HUES6 (cell line): ENCODE measurements at regions not wholly inside any gene's neighbourhood (a gene's known extent, or its start where the extent isn't known, plus 50 kb on each side); places are given as distances from the start of the nearest gene placed in this dataset.

Source experiments
- H3K27ac ChIP-seq: 2 replicates; pipeline ENCODE4 v1.7.0; 2013; ENCODE audit warnings: low read depth, mild to moderate bottlenecking, low read length, inconsistent platforms
- H3K27me3 ChIP-seq: 2 replicates; pipeline ENCODE4 v1.6.1; 2013; ENCODE audit warnings: low read length; ENCODE audit not compliant: control insufficient read depth, insufficient read depth
- H3K36me3 ChIP-seq: 2 replicates; pipeline ENCODE4 v1.6.1; 2013; ENCODE audit warnings: low read length; ENCODE audit not compliant: control insufficient read depth, insufficient read depth
- H3K4me1 ChIP-seq: 2 replicates; pipeline ENCODE4 v1.6.1; 2013; ENCODE audit warnings: low read length; ENCODE audit not compliant: control insufficient read depth, insufficient read depth
- H3K4me3 ChIP-seq: 2 replicates; pipeline ENCODE4 v1.5.1; 2013; ENCODE audit warnings: low read depth, low read length
- H3K9ac ChIP-seq: one replicate; pipeline ENCODE4 v1.6.1; 2013; ENCODE audit warnings: mild to moderate bottlenecking, low read length
- H3K9me3 ChIP-seq: 2 replicates; pipeline ENCODE4 v1.6.1; 2013; ENCODE audit warnings: low read depth, low read length; ENCODE audit not compliant: control insufficient read depth, insufficient read depth

DNA sequence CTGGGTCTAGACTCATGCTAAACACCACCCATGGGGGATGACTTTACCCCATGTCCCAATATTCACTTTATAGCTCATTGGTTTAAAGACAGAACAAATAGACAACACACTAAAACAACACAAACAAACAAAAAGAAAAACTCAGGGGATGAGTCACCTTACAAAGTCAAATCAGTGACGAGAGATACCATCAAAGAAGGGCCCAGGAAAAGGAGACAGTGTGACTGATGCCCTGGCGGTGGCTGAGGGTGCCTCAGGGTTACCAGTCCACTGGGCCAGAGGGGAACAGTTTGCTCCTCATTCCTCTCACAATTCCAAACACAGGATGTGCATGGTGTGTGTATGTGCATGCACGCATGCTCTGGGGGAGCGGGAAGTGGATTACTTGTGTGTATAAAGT is 171.3 kb upstream of the PRKCQ start:
- Histone ChIP-seq H3K27me3 (no peaks in the 10 kb centered on the region), H3K4me1 (peaks cover 30% of the 10 kb centered on the region), H3K9ac (no peak overlapping the region), H3K9me3 (peaks cover 8% of the 10 kb centered on the region; the same call in 1 of the 2 replicates), H3K27ac (no peak overlapping the region), H3K36me3 (no peaks in the 10 kb centered on the region), H3K4me3 (no peak overlapping the region)

DNA sequence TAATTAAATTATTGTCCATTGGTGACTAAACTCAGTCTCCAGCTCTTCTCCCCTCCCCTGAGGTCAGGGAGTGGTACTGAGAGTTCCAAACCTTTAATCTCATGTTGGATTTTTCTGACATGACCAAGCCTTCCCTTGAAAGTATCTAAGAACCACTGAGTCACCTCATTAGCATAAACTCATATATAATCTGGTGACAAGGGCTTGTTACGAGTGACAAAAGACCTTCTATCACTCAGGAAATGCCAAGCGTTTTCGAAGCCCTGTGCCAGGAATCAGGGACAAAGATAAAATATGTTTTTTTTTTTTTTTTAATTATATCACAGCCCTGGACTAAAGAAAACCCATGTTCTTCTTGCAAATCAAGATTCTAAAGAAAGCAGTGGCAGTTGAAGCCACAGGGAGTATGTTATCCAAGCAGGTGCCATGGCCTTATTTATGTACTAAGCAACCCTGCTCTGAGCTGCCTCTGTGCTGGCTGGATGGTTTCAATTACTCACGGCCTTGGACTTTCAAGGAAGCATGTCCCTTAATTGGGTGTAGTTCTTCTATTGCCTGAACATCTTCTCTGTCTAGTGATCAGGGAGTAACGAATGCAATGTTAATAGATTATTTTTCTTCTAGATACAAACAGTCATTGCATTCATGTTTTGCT is 169.0 kb upstream of the PRKCQ start:
- H3K9ac ChIP-seq: no peak overlapping the region
- no peaks in the 10 kb centered on the region for H3K36me3 ChIP-seq
- H3K4me3 ChIP-seq: no peak overlapping the region
- peaks cover 8% of the 10 kb centered on the region; the same call in 1 of the 2 replicates for H3K9me3 ChIP-seq
- H3K27ac ChIP-seq: no peak overlapping the region
- peaks cover 9% of the 10 kb centered on the region for H3K4me1 ChIP-seq
- H3K27me3 ChIP-seq: no peaks in the 10 kb centered on the region

DNA sequence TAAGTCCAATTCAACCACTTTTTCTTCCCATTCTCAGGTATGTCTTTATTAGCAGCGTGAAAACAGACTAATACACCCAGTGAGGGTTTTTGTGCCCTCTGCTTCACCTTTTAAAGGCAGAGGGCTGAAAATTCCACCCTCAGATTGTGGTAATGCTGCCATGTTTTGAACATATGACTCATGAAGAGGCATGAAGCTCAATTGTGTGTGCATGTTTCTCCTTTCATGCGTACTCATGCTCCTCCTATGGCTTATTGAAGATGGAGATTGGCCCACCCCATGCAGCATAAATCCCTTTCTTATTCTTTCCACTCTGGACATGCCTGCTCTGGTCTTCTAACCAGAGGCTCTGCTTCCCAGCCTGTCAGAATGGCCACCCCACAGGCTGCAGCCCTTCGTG is 168.0 kb upstream of the PRKCQ start:
- Histone ChIP-seq H3K27ac (no peak overlapping the region), H3K36me3 (no peaks in the 10 kb centered on the region)

GRCh38 chr10:6746782-6747181 is 166.7 kb upstream of the PRKCQ start:
- Histone ChIP-seq H3K4me3 (no peak overlapping the region), H3K9me3 (peaks cover 8% of the 10 kb centered on the region; the same call in 1 of the 2 replicates), H3K27ac (no peak overlapping the region), H3K4me1 (0 out of 2 replicates have a peak, but pooled peaks cover 6% of the 10 kb centered on the region), H3K36me3 (no peaks in the 10 kb centered on the region), H3K27me3 (no peaks in the 10 kb centered on the region), H3K9ac (no peak overlapping the region)

More for the DNA sequence above, 168.0 kb upstream of the PRKCQ start:
- Histone ChIP-seq H3K9me3 (peaks cover 8% of the 10 kb centered on the region; the same call in 1 of the 2 replicates), H3K27me3 (no peaks in the 10 kb centered on the region), H3K9ac (no peak overlapping the region), H3K4me1 (0 out of 2 replicates have a peak, but pooled peaks cover 6% of the 10 kb centered on the region), H3K4me3 (no peak overlapping the region)

GRCh38 chr10:6743291-6743849 is 163.3 kb upstream of the PRKCQ start:
- Histone ChIP-seq H3K27me3 (no peaks in the 10 kb centered on the region), H3K36me3 (no peaks in the 10 kb centered on the region), H3K27ac (no peak overlapping the region)

DNA sequence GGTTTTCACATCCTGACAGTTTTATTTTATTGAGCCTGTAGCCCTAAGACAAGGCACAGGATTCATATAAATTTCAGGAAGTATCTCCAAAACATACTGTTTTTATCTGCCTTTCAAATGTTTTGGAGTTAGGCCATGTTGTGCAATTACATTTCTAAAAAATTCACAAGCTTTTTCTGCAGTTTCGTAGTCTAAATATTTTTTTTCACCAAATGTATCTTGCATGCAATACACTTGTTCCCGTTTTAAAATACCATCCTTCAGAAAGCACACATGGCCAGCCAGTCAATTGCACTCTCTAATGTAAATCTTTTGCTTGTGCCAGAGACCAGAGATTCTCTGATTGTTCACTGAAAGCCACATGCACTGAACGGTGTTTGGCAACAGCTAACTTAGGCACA is 161.5 kb upstream of the PRKCQ start:
- Histone ChIP-seq H3K27ac (no peak overlapping the region), H3K4me1 (peaks cover 28% of the 10 kb centered on the region), H3K36me3 (no peaks in the 10 kb centered on the region), H3K9ac (no peak overlapping the region), H3K4me3 (no peak overlapping the region), H3K9me3 (no peaks in the 10 kb centered on the region), H3K27me3 (no peaks in the 10 kb centered on the region)

More at GRCh38 chr10:6743291-6743849, 163.3 kb upstream of the PRKCQ start:
- H3K9ac ChIP-seq: no peak overlapping the region
- H3K4me1 ChIP-seq: peaks cover 9% of the 10 kb centered on the region
- H3K4me3 ChIP-seq: no peak overlapping the region
- H3K9me3 ChIP-seq: no peaks in the 10 kb centered on the region

GRCh38 chr10:6739530-6740174 is 159.6 kb upstream of the PRKCQ start:
- H3K9ac ChIP-seq: no peak overlapping the region
- H3K27me3 ChIP-seq: no peaks in the 10 kb centered on the region
- H3K36me3 ChIP-seq: no peaks in the 10 kb centered on the region
- no peaks in the 10 kb centered on the region for H3K9me3 ChIP-seq
- H3K27ac ChIP-seq: no peak overlapping the region
- H3K4me1 ChIP-seq: peaks cover 35% of the 10 kb centered on the region
- H3K4me3 ChIP-seq: no peak overlapping the region

DNA sequence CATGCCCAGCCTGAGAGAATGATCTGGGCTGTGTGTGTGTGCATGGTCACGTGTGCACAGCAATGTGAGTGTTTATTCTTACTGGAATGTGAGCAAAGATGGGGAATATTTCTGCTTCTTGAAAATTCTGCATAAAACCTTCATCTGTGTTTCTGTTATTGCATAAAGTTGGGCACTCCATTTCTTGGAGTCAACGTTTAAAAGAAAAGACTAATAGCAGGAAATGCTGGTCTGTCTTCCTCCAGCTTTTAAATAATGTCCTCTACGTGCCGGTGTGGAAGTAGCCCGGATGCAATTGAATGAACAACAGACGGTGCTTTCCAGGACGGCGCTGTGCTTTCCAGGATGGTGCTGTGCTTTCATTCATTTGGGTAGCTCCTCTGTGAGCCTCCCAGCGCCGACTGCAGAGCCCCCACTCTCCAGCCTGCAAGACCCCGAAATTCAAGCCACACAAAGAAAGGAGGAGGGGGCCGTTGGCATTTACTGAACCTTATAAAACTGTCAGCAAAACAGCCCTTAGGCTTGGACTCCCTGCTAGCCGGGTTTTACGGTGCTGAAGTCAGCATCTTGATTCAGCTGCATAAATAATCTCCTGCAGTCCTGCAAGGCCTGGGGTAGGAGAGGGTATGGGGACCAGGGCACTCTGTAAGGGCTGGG is 158.2 kb upstream of the PRKCQ start:
- H3K36me3 ChIP-seq: no peaks in the 10 kb centered on the region
- H3K27me3 ChIP-seq: no peaks in the 10 kb centered on the region
- no peaks in the 10 kb centered on the region for H3K9me3 ChIP-seq
- peaks cover 29% of the 10 kb centered on the region for H3K4me1 ChIP-seq
- H3K9ac ChIP-seq: no peak overlapping the region
- H3K27ac ChIP-seq: no peak overlapping the region
- peak overlapping the region; percentile 15; the same call in 1 of the 2 replicates for H3K4me3 ChIP-seq

DNA sequence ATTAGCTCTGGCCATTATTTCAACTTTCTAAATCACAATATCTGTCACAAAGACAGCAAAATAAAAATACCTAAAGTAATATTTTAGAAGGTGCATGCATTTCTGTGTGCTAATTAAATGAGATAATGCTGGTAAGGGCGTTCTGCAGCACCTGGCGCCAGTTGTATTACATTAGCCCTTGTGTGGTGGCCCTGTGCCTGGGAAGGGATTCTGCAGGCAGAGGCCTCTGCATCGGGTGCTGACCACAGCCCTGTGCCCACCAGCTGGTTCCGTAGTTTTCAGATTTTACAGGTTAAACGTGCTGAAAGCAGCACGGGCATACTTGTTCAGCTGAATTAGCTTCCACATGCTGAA is 157.7 kb upstream of the PRKCQ start:
- no peak overlapping the region for H3K9ac ChIP-seq
- peaks cover 28% of the 10 kb centered on the region for H3K4me1 ChIP-seq
- H3K9me3 ChIP-seq: no peaks in the 10 kb centered on the region
- H3K27ac ChIP-seq: no peak overlapping the region
- H3K27me3 ChIP-seq: no peaks in the 10 kb centered on the region
- H3K4me3 ChIP-seq: peak overlapping the region; percentile 15; the same call in 1 of the 2 replicates
- H3K36me3 ChIP-seq: no peaks in the 10 kb centered on the region

DNA sequence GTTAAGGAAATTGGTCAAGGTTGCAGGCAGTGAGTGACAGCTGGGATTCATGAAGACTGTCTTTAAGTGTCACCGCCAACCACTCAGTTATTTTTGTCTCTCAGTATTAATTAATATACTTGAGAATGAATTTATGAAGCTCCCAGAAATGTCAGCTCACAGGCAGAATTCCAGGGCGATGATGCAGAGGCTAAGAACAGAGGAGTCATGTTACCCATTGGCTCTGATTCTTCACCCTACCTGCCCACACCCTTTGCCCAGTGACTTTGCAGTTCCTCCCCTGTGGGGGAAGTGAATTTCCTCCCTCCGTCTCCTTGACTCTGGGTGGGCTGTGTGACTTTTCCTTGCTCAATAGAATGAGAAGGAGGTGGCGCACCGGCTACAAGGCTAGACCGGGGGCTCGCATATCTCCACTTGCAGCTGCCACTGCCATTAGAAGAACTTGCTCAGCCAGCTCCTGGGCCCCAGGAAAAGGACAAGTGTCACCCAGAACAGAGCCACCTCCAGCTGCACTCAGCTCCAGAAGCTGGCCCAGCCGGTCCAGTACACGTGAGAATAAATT is 157.1 kb upstream of the PRKCQ start:
- Histone ChIP-seq H3K4me1 (peaks cover 28% of the 10 kb centered on the region), H3K4me3 (peak overlapping the region; percentile 15; the same call in 1 of the 2 replicates), H3K9ac (no peak overlapping the region), H3K27me3 (no peaks in the 10 kb centered on the region), H3K9me3 (no peaks in the 10 kb centered on the region), H3K36me3 (no peaks in the 10 kb centered on the region), H3K27ac (no peak overlapping the region)
